Cardiac fibroblast (primary cell): ENCODE measurements at regions not wholly inside any gene's neighbourhood (a gene's known extent, or its start where the extent isn't known, plus 50 kb on each side); places are given as distances from the start of the nearest gene placed in this dataset.

Experiments used
- DNase-seq, 2 donors: peaks; one replicate each; pipeline versions ENCODE4 v3.0.0 to v3.0.0-alpha.2; 2010; ENCODE audit warnings: low read depth in 2 of 2
- H3K4me3 ChIP-seq, 2 donors: replicated peaks in 1 of 2; 1 replicate in 1 of 2; 2 replicates in 1 of 2; pipeline ENCODE4 v1.5.1; 2011; ENCODE audit warnings: low read depth in 2 of 2, low read length in 2 of 2, mild to moderate bottlenecking in 2 of 2, moderate library complexity in 1 of 2
- CTCF ChIP-seq: IDR thresholded peaks from one replicate; pipeline ENCODE4 v1.5.1; 2011; ENCODE audit warnings: low read depth, mild to moderate bottlenecking, low read length, inconsistent platforms

GRCh38 chr2:225190987-225191386 lies 148.7 kb upstream of the DOCK10 start:
- no peak for DNase-seq
- no peak overlapping the region for H3K4me3 ChIP-seq
- no peak for TF ChIP-seq CTCF

GRCh38 chr2:225184948-225185347 lies 142.7 kb upstream of the DOCK10 start:
- TF ChIP-seq CTCF, result no peak
- no peak for DNase-seq
- no peak overlapping the region for H3K4me3 ChIP-seq

GRCh38 chr2:225182126-225182525 lies 139.9 kb upstream of the DOCK10 start:
- no peak overlapping the region for H3K4me3 ChIP-seq
- no peak for TF ChIP-seq CTCF
- no peak for DNase-seq

- peak; percentile 32 to 39 for DNase-seq
- H3K4me3 ChIP-seq, result no peak overlapping the region
- peak; percentile 17 for TF ChIP-seq CTCF
These were observed 134.8 kb upstream of the DOCK10 start for GRCh38 chr2:225177098-225177497.

- peak in 1 of 2 donors; percentile 54 for DNase-seq
- no peak overlapping the region for H3K4me3 ChIP-seq
- TF ChIP-seq CTCF, result no peak
These were observed 131.6 kb upstream of the DOCK10 start for GRCh38 chr2:225173909-225174308.

- TF ChIP-seq CTCF, result no peak
- H3K4me3 ChIP-seq, result no peak overlapping the region
- no peak for DNase-seq
These were observed 129.1 kb upstream of the DOCK10 start for GRCh38 chr2:225171350-225171749.

- no peak for DNase-seq
- TF ChIP-seq CTCF, result no peak
- no peak overlapping the region for H3K4me3 ChIP-seq
These were observed 127.9 kb upstream of the DOCK10 start for GRCh38 chr2:225170162-225170561.
